ENCODE measurements at regions not wholly inside any gene's neighbourhood (a gene's known extent, or its start where the extent isn't known, plus 50 kb on each side); places are given as distances from the start of the nearest gene placed in this dataset.

GRCh38 chr1:200265881-200266280, 144.0 kb downstream of the ZNF281 start:
- Histone ChIP-seq H3K9me3 (ENCODE audit: low read depth) (no peaks in the 10 kb centered on the region), H3K36me3 (ENCODE audit: low read depth) (no peaks in the 10 kb centered on the region), H3K9ac (no peak overlapping the region), H3K4me2 (ENCODE audit: unreplicated experiment) (no peak overlapping the region), H3F3A (ENCODE audit: insufficient read depth) (no peaks in the 10 kb centered on the region), H3K4me1 (ENCODE audit: insufficient read depth) (no peaks in the 10 kb centered on the region; the same call in 1 of the 2 replicates), H3K27me3 (replicated peaks; ENCODE audit: insufficient read depth) (no peaks in the 10 kb centered on the region), H4K20me1 (ENCODE audit: insufficient read depth) (no peaks in the 10 kb centered on the region), H3K79me2 (ENCODE audit: insufficient read depth) (no peaks in the 10 kb centered on the region), H3K27ac (no peak overlapping the region), H3K9me2 (ENCODE audit: insufficient read depth) (no peaks in the 10 kb centered on the region), H2AFZ (no peak overlapping the region), H3K4me3 (no peak overlapping the region)
- DNase-seq, result no peak
- WGBS, 2 experiments (ENCODE audit: low coverage in 1 of 2, low lambda C conversion rate in 2 of 2, missing lambda C conversion rate in 2 of 2), result 56 to 69% methylated on average over 5 of the region's 5 CpGs
- TF ChIP-seq EZH2 (IDR thresholded peaks at IDR 0.05; ENCODE audit: insufficient read depth, poor library complexity, severe bottlenecking), result no peak
- no peak for TF ChIP-seq EZH2phosphoT487 (IDR thresholded peaks at IDR 0.05; ENCODE audit: insufficient read depth, low read depth)
- in situ Hi-C loops (cut with MboI), result no loop called here

- Histone ChIP-seq H2AFZ (no peak overlapping the region), H3K4me1 (ENCODE audit: insufficient read depth) (no peaks in the 10 kb centered on the region; the same call in 1 of the 2 replicates), H3K9ac (no peak overlapping the region), H3K27ac (no peak overlapping the region), H3K4me2 (ENCODE audit: unreplicated experiment) (no peak overlapping the region), H4K20me1 (ENCODE audit: insufficient read depth) (no peaks in the 10 kb centered on the region), H3K9me3 (ENCODE audit: low read depth) (no peaks in the 10 kb centered on the region), H3K27me3 (replicated peaks; ENCODE audit: insufficient read depth) (no peaks in the 10 kb centered on the region), H3K79me2 (ENCODE audit: insufficient read depth) (no peaks in the 10 kb centered on the region), H3K4me3 (no peak overlapping the region), H3K9me2 (ENCODE audit: insufficient read depth) (no peaks in the 10 kb centered on the region), H3K36me3 (ENCODE audit: low read depth) (no peaks in the 10 kb centered on the region), H3F3A (ENCODE audit: insufficient read depth) (no peaks in the 10 kb centered on the region)
- DNase-seq, result no peak
- no peak for TF ChIP-seq EZH2 (IDR thresholded peaks at IDR 0.05; ENCODE audit: insufficient read depth, poor library complexity, severe bottlenecking)
- TF ChIP-seq EZH2phosphoT487 (IDR thresholded peaks at IDR 0.05; ENCODE audit: insufficient read depth, low read depth), result no peak
- in situ Hi-C loops (cut with MboI), result no loop called here
- 87 to 91% methylated on average over 1 of the region's 1 CpG for WGBS, 2 experiments (ENCODE audit: low coverage in 1 of 2, low lambda C conversion rate in 2 of 2, missing lambda C conversion rate in 2 of 2)
Measured at GRCh38 chr1:200265104-200265503, 144.7 kb downstream of the ZNF281 start.

- Histone ChIP-seq H3F3A (ENCODE audit: insufficient read depth) (no peaks in the 10 kb centered on the region), H3K36me3 (ENCODE audit: low read depth) (no peaks in the 10 kb centered on the region), H3K4me3 (no peak overlapping the region), H3K27me3 (replicated peaks; ENCODE audit: insufficient read depth) (no peaks in the 10 kb centered on the region), H4K20me1 (ENCODE audit: insufficient read depth) (no peaks in the 10 kb centered on the region), H3K79me2 (ENCODE audit: insufficient read depth) (no peaks in the 10 kb centered on the region), H3K9me3 (ENCODE audit: low read depth) (no peaks in the 10 kb centered on the region), H3K27ac (no peak overlapping the region), H2AFZ (no peak overlapping the region), H3K9ac (no peak overlapping the region), H3K4me2 (ENCODE audit: unreplicated experiment) (no peak overlapping the region), H3K4me1 (ENCODE audit: insufficient read depth) (no peaks in the 10 kb centered on the region; the same call in 1 of the 2 replicates), H3K9me2 (ENCODE audit: insufficient read depth) (no peaks in the 10 kb centered on the region)
- TF ChIP-seq EZH2 (IDR thresholded peaks at IDR 0.05; ENCODE audit: insufficient read depth, poor library complexity, severe bottlenecking) (no peak), EZH2phosphoT487 (IDR thresholded peaks at IDR 0.05; ENCODE audit: insufficient read depth, low read depth) (no peak)
- 91 to 92% methylated on average over 3 of the region's 3 CpGs for WGBS, 2 experiments (ENCODE audit: low coverage in 1 of 2, low lambda C conversion rate in 2 of 2, missing lambda C conversion rate in 2 of 2)
- in situ Hi-C loops (cut with MboI), result no loop called here
- DNase-seq, result no peak
Measured at GRCh38 chr1:200263203-200263602, 146.6 kb downstream of the ZNF281 start.

GRCh38 chr1:200262326-200262965, 147.4 kb downstream of the ZNF281 start:
- H3K4me1 ChIP-seq (ENCODE audit: insufficient read depth), result no peaks in the 10 kb centered on the region; the same call in 1 of the 2 replicates
- no peaks in the 10 kb centered on the region for H3K79me2 ChIP-seq (ENCODE audit: insufficient read depth)
- H2AFZ ChIP-seq, result no peak overlapping the region
- no peaks in the 10 kb centered on the region for H3F3A ChIP-seq (ENCODE audit: insufficient read depth)
- no peak overlapping the region for H3K9ac ChIP-seq
- H3K9me3 ChIP-seq (ENCODE audit: low read depth), result no peaks in the 10 kb centered on the region
- H3K36me3 ChIP-seq (ENCODE audit: low read depth), result no peaks in the 10 kb centered on the region
- 67 to 70% methylated on average over 7 of the region's 7 CpGs for WGBS, 2 experiments (ENCODE audit: low coverage in 1 of 2, low lambda C conversion rate in 2 of 2, missing lambda C conversion rate in 2 of 2)
- no peak for DNase-seq
- TF ChIP-seq EZH2 (IDR thresholded peaks at IDR 0.05; ENCODE audit: insufficient read depth, poor library complexity, severe bottlenecking), result no peak
- no peak for TF ChIP-seq EZH2phosphoT487 (IDR thresholded peaks at IDR 0.05; ENCODE audit: insufficient read depth, low read depth)
- no peaks in the 10 kb centered on the region for H3K9me2 ChIP-seq (ENCODE audit: insufficient read depth)
- in situ Hi-C loops (cut with MboI), result no loop called here
- no peaks in the 10 kb centered on the region for H4K20me1 ChIP-seq (ENCODE audit: insufficient read depth)
- no peak overlapping the region for H3K27ac ChIP-seq
- no peak overlapping the region for H3K4me3 ChIP-seq
- no peaks in the 10 kb centered on the region for H3K27me3 ChIP-seq (replicated peaks; ENCODE audit: insufficient read depth)
- no peak overlapping the region for H3K4me2 ChIP-seq (ENCODE audit: unreplicated experiment)
